NCI-H510A treated with DMSO at 0.1 percent for 48 hours (cell line): ENCODE measurements at regions not wholly inside any gene's neighbourhood (a gene's known extent, or its start where the extent isn't known, plus 50 kb on each side); places are given as distances from the start of the nearest gene placed in this dataset.

ENCODE experiments used
- DNase-seq: peaks from one replicate; lab custom pipeline; 2025; lab: John Stamatoyannopoulos, UW

DNA sequence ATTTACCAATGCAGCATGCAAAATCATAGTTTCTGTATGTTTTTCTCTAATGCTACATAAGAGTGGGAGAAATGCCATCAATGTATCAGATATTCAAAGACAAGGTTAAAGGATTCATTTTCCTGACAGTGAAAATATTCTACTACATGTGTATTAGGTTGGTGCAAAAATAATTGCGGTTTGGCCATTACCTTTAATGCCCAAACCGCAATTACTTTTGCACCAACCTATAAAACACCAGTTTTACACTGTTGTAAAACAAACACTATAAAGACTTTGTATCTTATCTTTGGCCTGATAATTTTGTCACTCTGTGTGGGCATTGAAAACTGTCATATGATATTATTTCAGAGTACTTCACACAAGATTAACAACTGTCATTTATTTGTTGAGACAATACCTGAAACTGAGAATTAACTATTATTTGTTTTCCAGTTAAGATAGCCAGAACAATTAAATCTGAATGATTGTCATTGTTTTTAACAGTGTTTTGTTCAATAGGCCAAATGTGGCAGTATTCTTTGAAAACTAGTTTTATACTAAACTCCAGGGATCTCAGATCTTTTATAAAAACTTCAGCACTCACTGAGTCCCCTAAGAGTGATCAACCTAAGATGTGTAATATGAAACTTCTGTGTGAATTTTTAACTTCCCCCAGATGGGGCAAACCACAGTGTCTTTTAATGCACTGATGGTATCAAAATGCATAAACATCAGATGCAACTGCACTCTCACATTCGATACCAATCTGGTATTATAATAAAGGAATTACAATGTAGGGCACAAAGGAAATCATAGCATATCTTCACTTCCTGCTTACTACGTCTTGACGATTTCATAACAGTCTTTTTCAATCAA lies 53.8 kb upstream of the FBN2 start:
- no peak for DNase-seq

DNA sequence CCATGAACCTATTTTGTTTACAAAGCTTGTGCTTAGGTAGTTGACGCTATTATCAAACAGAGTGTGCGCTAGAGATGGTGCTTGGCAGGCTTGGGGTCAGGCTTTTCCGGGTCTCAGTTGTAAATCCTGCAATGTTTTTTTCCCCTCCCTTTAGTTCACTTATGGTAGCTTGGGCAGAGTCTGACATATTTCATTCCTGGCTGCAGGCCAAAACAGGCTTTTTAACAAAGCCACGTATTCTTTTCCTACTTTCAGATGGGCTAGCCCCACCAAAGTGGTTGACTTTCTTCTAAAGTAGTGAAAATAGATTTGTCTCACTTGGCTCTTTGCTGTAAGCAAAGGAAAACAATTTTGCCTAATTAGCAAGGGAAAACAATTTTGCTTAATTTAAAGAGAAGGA lies 58.0 kb upstream of the FBN2 start:
- no peak for DNase-seq

DNA sequence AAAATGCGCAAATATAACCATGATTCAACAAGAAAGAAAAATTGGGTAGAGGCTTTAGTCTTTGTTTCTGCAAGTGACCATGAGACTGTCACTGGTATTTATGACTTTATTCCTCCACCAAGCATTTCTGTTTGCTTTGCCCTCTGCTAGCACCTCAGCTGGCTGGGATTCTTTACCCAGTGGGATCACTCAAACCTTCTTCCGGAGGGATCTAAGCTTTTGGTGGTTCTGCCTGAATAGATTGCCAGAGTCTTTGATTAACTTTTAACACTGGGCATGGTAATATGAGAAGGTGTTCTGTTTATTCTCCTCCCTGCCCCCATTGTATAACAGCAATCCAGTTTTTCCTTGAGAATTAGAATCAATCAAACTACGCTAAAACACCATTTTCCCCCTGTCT lies 59.1 kb upstream of the FBN2 start:
- no peak for DNase-seq

DNA sequence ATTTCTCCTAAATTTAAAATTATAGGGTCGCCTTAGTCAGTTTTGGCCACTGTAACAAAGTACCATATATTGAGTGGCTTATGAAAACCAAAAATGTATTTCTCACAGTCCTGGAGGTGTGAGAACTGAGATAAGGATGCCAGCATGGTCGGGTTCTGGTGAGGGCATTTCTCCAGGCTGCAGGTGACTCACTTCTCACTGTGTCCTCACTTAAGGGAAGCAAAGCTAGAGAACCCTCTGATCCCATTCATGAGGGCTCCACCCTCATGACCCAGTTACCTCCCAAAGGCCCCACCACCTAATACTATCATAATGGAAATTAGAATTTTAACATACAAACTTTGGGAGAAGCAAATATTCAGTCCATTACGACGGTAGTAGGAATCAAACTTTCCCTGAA lies 75.1 kb upstream of the FBN2 start:
- DNase-seq: no peak

DNA sequence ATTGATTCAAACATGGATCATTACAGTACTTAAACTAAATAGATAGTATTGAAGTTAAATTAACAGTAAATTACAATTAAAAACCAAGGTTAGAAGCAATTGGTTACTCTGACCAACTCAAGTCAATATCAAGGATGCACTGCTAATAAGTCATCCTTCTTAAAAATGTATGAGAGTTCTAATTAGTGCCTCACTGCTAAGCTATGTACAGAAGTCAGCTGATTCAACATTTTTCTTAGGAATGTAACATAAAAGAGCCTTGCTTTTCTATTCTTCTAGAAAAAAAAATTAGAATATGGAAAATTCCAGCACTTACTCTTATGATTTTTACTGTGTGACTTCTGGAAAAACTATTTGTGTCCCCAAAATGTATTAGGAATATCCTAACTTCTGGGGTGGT lies 75.7 kb upstream of the FBN2 start:
- DNase-seq: no peak

DNA sequence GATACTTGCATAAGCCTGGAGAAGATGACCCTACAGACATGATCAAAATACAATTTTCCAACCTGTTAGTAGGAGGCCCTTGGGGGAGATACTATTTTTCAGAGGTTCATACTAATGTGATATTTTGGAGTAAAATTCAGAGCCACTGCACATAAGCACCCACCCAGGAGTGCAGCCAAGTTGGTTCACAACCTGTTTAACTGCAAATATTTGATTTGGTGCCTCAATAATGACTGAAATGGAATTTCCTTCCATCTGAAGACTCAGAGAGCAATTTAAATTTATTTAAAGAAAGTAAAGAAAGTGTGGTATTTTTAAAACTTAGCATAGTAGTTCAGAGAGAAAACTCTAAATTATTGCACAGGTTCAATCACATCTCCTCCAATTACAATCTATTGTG lies 77.5 kb upstream of the FBN2 start:
- no peak for DNase-seq

DNA sequence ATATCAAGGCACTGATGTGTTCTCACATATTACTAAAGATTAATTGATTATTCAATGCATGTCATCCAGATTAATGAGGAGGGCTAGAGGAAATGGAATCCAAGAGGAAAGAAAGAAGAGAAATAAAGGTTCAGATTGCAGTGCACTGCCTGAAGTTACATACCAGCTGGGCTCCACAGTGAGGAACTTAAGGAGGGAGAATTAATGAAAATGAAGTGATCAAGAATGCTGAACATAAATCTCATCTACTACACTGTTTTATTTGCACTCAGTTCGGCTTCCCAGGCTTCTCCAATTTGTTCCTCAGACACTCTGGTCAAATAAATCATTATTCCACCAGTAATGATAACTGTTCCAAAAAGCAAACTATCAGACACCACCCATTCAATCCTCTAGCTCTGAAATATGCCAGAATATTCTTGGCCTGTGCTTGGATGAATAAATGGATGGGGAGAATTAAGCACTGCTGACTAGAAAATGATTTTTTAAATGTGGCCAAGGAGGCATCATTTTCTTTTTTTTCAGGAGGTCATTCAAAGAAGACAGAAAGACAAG lies 88.6 kb upstream of the FBN2 start:
- no peak for DNase-seq

DNA sequence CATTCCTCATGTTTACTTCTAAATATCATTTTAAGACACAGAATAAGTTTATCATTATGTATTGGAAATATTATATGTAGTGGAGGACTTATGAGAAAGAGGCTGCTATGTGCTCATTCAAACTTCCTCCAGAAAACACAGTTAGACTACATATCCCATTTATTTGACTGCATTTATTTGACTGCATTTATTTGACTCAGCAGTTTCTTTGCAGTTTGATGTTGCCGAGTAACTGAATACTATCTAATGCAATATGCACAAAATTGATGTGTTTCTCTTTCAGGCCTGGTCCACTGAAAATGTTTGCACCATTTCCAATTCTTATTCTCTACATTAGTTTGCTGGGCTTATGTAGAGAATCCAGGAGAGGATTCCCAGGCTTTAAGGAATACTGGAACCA lies 89.9 kb upstream of the FBN2 start:
- no peak for DNase-seq

DNA sequence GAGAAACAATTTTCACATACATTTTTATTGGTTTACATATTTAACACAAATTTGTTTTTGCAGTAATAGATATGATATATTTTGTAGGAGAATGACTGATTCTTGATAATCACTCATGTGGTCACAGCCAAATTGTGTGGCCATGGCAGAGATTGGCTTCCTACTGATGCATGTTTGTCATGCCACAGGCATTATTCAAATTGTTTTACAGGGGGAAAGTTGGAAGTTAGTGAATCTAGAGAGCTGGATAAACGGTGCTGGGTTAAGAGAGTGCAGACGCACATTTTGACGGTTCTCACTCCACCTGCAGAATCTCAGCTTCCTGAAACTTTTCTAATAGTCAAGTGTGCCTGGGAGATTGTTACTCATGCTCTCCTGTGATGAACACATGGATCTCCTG lies 91.1 kb upstream of the FBN2 start:
- DNase-seq: no peak

DNA sequence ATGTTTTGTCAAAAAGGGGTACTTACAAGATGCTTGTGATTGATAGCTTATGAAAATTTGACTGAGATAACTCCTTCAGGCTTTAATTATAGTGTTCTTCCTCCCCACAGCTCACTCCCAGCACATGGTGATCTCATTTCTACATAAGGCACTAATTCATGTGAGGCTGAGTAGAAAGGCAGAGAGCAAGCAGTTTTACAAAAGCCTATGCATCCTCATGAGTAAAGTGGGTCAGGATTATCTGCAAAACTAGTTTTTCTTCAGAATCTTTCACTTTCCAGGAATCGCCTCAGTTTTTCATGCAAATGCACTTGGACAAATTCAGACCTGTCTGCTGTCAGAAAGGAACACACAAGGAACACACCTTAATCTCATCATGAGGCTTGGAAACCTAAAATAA lies 92.1 kb upstream of the FBN2 start:
- no peak for DNase-seq

DNA sequence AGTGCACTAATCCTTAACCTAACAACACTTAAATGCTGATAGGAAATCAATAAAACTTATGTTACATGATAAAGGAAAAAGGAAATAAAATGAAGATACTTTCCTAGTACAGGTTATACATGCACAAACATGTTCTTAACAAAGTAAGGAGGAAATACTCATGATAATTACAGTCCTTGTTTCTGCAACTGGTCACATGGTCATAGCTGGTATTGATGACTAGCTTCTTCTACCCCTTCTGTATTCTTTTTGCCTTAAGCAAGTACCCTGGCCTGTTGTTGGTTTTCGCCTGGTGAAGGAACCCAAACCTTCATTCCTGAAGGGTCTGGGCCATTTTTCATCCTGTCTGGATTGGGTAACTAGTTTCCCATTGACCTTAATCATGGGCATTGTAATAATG lies 93.7 kb upstream of the FBN2 start:
- DNase-seq: no peak

DNA sequence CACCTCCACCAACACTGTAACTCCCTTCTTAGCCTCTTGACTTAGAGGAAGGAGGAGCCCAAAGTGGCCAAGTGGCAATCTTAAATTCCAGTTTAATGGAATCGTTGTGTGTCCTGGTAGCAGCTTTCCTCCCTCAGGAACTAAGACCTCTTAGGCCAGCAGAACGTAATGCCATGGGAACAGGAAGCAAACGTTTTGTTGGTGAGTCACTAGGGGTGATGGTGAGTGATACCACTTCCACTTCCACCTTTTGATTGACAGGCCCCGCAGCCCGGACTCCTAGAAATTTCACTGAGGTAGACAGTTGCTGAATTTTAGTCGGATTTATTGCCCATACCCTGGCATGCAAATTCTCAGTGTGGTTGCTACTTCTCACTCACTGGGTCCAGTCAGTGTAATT lies 94.2 kb upstream of the FBN2 start:
- DNase-seq: no peak

DNA sequence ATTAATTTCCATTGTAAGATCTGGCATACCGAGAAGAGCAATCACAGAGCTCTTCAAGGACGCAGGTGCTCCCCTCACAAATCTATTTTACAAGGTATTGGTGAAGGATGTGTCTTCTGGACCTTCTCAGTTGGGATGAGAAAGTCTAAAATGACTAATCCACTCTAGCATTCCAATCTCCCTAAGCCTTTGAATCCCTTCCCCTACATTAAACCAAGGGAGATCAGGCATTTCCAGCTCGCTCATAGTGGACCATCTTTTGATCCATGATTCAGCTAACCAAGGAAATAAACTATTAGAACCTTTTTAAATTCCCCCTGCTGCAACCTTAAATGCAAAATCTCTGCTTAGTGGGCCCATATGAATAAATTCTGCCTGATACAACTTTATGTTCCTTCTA lies 95.9 kb upstream of the FBN2 start:
- DNase-seq: no peak

DNA sequence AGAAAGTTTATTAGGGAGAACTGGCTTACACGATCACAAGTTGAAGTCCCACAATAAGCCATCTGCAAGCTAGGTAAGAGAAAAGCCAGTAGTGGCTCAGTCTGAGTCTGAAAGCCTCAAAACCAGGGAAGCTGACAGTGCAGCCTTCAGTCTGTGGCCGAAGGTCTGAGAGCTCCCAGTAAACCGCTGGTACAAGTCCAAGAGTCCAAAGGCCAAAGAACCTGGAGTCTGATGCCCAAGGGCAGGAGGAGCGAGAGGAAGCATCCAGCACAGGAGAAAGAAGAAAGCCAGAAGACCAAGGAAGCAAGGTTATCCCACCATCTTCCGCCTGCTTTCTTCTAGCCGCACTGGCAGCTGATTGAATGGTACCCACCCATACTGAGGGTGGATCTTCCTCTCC lies 97.3 kb upstream of the FBN2 start:
- no peak for DNase-seq

DNA sequence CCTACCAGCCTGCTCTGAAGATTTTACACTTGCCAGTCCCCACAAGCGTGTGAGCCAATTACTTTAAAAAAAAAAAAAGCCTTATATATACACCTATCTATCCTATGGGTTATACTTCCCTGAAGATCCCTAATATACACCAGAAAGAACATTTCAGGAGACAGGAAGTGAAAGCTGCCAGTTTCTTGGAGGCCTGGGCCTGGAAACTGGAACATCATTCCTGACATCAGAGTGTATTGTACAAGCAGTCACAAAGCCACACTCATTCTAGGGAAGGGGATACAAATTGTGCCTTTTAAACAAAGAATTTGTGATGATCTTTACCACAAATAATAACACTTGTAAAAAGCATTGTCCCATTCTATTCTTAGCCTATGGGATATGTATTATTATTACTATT lies 98.3 kb upstream of the FBN2 start:
- DNase-seq: no peak

DNA sequence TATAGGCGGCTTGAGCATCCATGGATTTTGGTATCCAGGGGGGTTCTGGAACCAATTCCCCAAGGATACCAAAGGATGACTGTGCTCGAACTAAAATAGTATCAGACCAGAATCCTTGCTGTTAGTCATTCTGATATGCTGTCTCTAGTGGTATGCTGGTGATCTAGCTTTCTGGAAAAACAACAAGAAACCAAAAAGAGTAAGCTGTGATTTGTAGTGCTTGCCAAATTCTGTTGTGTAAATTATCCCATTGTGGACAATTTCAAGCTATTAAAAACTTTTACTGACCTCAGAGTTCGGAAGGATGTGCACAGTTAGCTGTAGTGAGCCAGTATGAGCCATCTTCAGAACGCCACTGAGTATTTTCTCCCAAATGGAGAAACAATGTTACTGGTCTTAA lies 99.0 kb upstream of the FBN2 start:
- DNase-seq: no peak

DNA sequence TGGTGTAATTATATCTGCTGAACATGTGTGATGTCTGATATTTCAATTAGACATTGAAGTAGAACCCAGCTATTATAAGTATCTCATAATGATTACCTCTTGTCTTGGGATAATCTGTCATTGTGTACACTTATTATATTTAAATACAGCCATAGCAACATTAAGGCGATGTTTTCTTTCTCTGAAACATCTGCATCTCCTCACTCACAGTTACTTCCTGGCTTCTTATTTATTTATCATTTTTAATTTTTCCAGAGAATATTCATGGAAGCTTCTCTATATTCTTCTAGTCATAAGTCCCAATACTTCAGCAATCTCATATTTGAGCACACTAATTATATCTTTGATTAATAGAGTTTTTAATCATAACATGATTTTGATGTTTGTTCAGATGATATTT lies 103.8 kb upstream of the FBN2 start:
- DNase-seq: no peak

DNA sequence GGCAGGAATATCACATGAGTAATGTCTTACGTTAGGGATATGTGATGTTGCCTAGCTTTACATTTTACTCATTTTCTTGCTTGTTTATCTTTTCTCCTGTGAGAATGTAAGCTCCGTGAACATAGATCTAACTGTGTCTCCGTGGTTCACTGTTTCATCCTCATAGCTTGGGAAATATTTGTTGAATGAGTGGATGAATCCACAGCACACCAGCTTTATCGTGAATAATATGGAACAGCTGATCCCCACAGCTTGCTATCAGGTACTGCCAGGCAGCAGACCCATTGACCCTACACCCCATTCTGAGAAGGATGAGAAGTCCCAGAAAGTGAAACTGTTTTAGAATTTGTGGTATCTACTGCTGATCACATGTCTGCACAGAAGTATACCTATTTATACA lies 106.8 kb upstream of the FBN2 start:
- no peak for DNase-seq

DNA sequence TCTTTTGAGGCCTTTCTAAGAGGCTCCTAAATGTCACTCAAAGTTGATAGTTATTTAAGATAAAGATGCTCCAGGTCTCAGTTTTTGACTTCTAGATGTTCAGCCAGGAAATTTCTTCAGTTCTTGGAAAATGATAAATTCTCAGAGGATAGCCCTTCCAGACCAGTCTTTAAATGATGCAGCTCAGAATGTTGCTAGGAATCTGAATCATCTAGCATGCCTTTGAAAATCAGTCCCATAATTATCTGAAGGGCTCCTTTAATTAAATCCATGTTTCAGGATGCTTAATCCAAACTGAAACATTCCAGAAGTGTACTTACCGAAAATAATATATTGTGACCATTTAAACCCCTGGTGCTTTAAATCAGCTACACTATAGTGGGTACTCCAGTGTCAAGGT lies 107.5 kb upstream of the FBN2 start:
- no peak for DNase-seq

DNA sequence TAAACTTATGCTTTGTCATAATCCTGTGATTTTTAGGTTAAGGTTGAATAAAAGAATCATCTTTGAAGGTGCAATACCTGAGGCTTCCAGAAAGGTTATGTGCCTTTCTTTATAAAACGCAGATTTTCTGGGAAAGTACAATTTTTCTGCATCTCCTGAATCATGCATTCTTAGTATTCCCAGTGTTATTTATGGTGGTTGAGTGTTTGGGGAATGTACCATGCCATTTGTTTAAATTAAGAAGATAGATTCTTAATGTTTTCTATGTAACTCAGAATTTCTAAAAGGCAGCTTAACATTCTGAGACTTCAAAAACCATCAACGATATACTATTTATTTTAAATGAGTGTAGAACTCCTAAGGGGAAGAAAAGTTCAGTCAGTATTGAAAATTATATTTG lies 108.1 kb upstream of the FBN2 start:
- no peak for DNase-seq

DNA sequence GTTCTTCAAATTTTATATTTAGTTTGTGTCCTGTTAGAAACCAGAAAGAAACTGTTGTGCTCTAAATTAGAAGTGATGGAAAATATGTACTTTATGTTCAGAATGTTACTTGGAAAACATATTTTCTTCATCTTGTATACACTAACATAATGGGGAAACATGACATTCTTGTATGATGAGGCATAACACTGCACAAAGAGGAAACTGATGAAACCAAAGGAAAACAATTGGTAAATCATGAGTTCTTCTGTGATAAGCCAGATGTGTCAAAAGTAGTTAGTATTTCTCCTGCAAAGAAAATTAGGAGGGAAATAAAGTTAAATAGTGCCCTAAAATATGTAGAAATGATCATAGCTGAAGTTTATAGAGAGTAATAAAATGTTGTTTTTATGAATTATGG lies 111.1 kb upstream of the FBN2 start:
- DNase-seq: no peak

DNA sequence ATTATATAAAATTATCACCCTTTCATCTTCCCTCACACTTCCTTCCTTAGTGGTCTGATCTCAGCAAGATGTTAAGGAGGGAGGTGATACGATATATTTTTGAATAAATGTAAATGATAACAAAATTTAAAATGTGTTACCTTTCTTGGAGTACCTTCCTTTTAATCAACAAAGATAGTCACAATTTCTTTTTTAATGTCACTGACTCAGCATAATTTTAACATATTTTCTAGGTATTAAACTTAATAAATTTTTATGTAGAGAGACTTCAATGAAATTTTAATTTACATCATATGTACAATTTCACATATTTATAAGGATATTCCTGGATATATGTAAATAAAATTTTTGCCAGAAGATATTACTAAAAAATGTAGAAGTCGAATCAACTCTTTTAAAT lies 125.0 kb upstream of the FBN2 start:
- DNase-seq: no peak

DNA sequence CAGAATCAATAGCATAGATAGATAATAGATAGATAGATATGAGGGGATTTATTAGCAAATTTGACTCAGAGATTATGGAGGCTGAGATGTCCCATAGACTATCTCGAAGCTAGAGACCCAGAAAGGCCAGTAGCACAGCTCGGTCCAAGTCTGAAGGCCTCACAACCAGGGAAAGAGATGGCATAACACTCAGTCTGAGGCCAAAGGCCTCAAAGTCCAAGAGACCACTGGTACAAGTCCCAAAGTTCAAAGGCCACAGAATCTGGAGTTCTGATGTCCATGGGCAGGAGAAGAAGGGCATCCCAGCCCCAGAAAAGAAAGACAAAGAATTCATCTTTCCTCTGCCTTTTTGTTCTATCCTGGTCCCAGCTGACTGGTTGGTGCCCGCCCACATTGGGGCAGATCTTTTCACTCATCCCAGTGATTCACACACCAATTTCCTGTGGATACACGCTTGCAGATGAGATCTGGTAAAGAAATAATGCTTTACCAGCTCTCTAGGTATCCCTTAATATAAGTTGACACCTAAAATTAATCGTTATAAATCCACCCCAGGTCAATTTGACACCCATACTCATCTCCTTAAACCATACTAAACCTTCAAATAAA lies 127.8 kb upstream of the FBN2 start:
- DNase-seq: no peak

DNA sequence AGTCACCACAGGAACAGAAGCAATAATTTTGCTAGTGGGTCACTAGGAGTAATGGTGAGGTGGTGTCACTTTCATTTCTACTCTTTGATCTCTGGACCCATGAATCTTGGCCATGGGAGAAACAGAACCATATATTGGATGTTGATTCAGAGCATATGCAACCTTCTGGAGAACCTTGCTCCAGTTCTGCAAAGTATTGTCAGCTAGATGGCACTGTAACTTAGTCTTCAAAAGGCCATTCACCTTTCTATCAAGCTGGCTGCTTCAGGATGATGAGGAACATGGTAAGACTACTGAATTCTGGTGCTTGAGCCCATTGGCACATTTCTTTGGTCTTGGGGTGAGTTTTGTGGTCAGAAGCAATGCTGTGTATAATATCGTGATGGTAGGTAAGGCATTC lies 129.1 kb upstream of the FBN2 start:
- DNase-seq: no peak
